Hematopoietic multipotent progenitor cell (in vitro differentiated cells): ENCODE measurements at regions not wholly inside any gene's neighbourhood (a gene's known extent, or its start where the extent isn't known, plus 50 kb on each side); places are given as distances from the start of the nearest gene placed in this dataset.

ENCODE experiments used
- DNase-seq, 3 donors: peaks; one replicate each; pipeline ENCODE4 v3.0.0-alpha.2; 2011 to 2015; ENCODE audit warnings: low read depth in 2 of 3, low spot score in 2 of 3

GRCh38 chr2:216287251-216287650 is 85.0 kb downstream of the MARCHF4 start:
- no peak for DNase-seq

DNA sequence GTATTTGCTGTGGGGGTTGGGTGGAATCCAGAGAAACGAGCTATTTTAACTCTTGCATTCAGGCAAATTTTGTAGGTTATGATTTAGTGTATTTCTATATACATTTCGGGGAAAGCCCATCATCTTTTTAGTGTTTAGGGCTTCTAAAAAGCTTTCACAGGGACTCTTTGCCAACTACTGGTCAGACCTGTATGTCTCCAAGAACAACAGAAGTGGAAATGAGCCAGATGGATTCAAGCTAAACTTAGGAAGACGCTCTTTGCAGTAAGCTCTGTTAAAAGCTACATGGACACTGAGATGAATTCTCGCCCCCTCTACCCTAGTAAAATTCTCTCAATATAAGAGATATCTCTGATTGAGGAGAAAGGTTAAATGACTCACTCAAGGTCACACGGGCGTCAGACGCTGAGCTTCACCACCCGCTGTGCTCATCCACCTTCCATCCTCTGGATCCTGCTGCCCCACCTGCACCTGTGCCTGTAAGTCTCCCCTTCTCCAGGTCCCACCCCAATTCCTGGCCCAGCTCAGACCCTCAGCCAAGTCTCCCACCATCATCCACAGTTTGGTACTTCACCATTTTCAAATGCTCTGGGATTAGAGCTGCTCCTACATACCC is 85.6 kb downstream of the MARCHF4 start:
- DNase-seq, result no peak

DNA sequence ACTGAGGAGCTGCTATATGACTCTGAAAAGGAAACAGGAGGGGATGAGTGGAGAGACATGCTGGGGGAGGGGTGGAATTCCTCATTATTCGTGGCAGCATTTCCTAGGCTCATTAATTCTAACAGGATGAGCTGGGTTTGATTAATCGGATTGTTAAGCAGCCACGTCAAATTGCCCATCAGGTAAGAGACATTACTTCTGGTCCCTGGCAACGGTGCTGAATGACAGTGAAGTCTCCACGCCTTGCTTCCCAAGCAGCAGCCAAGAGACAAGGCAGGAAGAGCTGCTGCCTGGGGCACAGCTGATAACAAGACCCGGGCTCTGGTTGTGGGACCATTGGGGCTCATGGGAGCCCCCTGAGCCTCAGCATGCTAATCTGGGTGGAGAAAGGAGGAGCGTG is 86.6 kb downstream of the MARCHF4 start:
- DNase-seq, result peak in 1 of 3 donors; percentile 35

DNA sequence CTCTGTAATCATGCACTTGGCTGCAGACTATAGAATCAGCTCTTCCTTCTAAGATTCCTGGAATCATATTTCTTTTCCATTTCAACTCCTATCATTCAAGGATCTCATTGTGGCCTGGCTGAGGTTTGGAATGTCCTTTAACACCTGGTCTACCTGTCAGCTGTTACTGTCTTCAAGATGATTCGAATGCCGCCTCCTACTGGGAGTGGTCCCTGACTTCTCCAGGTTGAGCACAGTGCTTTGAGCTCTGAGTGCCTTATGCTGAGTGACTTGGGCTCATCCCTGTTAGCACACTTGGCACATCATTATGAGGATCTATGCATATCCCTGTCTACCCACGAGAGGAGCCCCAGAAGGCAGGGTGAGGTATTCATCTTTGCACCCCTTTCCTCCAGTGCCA is 87.6 kb downstream of the MARCHF4 start:
- DNase-seq, result no peak

DNA sequence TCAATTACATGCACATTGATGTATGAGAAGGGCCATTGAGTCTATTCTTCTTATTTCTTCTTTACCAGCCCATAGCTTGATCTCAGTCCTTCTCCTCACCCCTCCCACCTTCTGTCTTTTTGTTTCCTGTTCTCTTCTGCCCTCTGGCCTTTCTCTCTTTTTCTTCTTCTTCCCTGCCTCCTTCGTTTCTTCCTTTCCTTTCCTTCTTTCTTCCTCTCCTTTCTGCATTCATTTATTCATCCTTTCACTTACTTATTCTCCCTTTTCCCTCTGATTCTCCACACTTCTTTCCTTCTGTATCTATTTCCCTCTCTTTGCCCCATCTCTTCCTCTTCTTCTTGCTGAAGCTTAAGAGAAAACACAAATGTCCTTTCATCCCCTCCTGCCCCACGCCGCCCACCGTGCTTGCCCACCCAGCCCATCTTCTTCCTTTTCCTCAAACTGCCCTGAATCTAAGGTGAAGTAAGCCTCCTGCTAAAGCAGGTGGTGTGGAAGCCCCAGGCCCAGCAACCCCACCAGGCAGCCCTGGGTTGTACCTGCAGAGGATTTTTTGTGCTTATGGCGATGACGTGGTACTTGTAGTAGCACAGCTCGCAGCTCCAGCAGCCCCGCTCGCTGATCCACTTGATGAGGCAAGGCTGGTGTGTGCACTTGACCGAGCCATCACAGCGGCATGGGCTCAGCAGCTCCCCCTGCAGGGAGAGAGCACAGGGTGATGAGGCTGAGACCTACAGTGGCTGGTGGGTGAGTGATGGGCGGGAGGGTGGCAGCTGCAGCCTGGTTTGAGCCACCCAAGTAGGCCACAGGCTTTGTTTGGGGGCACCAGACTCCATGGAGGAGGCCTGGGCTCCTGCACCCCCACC is 89.0 kb downstream of the MARCHF4 start:
- DNase-seq, result no peak

DNA sequence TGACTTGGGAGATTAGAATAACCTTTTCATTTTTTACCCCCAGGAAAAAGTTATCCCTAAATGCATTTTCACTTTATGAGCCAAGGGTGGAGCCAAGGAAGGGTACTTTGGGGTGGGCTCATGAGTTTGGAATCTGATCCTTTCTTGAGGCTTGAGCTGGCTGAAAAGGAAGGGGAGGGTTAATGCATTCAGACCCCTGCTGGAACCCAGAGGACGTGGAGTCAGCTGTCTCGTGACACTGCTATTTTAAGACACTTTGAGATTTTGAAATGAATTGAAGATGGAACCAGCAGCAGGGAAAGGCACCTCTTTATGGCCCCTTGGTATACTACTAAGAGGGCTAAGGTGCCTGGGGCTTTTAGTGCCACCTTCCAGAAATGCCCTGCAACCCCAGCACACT is 90.4 kb downstream of the MARCHF4 start:
- DNase-seq, result no peak

- no peak for DNase-seq
Observed at GRCh38 chr2:216281316-216281715, 91.0 kb downstream of the MARCHF4 start.

- DNase-seq, result no peak
Observed at GRCh38 chr2:216279459-216279858, 92.8 kb downstream of the MARCHF4 start.

DNA sequence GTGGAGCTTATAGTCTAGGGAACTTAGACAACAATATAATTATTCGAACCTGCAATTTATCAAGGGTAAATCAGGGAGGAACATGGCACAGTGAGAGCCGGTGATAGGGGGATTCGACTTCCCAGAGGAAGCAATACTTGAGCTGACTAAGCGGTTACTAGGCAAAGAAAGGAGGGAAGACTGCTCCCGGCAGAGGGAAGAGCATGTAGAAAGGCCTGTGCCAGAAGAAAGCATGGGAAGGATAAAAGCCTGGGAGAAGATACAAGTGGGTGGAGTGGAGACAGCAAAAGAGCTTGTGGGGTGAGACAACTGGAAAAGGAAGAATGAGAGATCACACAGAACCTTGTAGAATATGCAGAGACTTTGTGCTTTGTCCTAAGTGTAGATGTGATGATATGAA is 93.3 kb downstream of the MARCHF4 start:
- no peak for DNase-seq

DNA sequence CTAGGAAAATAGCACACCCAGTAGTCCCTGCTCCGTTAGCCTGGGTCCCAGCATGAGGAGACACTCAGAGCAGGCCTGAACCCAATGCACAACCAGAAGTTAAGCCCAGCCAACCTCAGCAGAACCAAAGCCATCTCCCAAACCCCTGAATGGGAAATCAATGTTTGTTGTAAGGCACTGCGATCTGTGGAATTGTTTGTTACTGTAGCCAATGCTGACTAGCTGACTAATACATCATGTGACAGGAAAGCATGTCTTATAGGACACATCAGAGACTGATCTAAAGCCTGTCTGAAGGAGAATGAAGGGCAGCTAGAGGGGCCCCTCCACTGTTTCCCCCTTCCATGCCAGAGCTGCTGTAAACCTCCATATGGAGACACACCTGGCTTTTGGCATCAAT is 96.4 kb downstream of the MARCHF4 start:
- no peak for DNase-seq

GRCh38 chr2:216274194-216274840 is 98.0 kb downstream of the MARCHF4 start:
- no peak for DNase-seq

- no peak for DNase-seq
Observed at GRCh38 chr2:216261042-216261537, 111.2 kb downstream of the MARCHF4 start.

DNA sequence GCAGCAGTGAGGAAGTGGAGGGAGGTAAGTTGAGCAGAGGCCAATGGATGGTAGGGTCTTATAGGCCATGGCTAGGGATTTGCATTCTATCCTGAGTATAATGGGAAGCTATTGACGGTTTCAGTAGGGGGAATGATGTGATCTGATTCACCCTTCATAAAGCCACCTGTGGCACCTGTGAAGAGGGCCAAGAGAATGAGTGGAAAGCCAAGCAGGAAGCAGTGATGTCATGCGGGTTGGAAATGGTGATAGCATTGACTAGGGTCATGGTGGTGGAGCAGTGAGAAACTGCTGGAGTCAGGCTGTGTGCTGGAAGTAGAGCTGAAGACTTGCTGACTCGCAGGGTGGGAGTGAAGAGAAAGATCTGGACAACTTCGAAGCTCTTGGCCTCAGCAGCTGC is 111.7 kb downstream of the MARCHF4 start:
- DNase-seq, result no peak

GRCh38 chr2:216259081-216259480 is 113.2 kb downstream of the MARCHF4 start:
- DNase-seq, result no peak

DNA sequence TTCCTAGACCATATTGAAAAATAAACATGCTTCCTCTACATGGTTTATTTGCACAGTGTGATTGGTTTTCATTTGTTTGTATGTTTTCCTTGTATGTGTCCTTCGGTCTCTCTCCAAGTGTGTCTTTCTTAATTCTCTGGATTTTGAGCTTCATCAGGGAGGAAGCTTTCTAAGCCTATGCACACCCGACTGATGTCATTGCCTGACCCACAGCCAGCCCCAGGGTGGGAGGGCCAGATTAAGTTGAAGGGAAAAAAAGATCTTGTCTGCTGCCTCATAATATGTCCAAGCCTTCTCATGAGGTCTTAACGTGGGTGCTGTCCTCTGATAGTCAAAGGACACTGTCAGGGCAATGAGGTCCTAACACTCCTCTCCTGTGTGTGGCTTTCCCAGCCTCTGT is 115.2 kb downstream of the MARCHF4 start:
- no peak for DNase-seq
